Activated T-helper 2 cell treated with anti-CD3 and anti-CD28 coated beads, Interferon-gamma antibody, Interleukin-2, Interleukin-4, amounts not matched to agents 10 μg/mL and 5 μg/mL and 100 μg/mL, durations not matched to agents 14 hours and 24 hours and 36 hours (primary cell): ENCODE measurements at regions not wholly inside any gene's neighbourhood (a gene's known extent, or its start where the extent isn't known, plus 50 kb on each side); places are given as distances from the start of the nearest gene placed in this dataset.

Experiments
- DNase-seq: peaks from one replicate; pipeline ENCODE4 v3.0.0; 2021; ENCODE audit warnings: low spot score
- H3K27ac Mint-ChIP-seq: one replicate; pipeline ENCODE4 v1.8.0; 2021; ENCODE audit warnings: mixed read lengths
- H3K27me3 Mint-ChIP-seq: one replicate; pipeline ENCODE4 v1.8.0; 2021; ENCODE audit warnings: low read depth, mixed read lengths
- H3K36me3 Mint-ChIP-seq: one replicate; pipeline ENCODE4 v1.8.0; 2021; ENCODE audit warnings: low read depth, mixed read lengths
- H3K4me1 Mint-ChIP-seq: one replicate; pipeline ENCODE4 v1.8.0; 2021; ENCODE audit warnings: low read depth, mixed read lengths
- H3K4me3 Mint-ChIP-seq: one replicate; pipeline ENCODE4 v1.8.0; 2021; ENCODE audit warnings: low read depth, mild to moderate bottlenecking, moderate library complexity, mixed read lengths
- H3K9me3 Mint-ChIP-seq: one replicate; pipeline ENCODE4 v1.8.0; 2021; ENCODE audit warnings: mixed read lengths
- intact Hi-C: fragments of 100-400 bp; cut with micrococcal nuclease; formaldehyde crosslinking; loops from one replicate; pipeline ENCODE4 v1.15.1; 2023

DNA sequence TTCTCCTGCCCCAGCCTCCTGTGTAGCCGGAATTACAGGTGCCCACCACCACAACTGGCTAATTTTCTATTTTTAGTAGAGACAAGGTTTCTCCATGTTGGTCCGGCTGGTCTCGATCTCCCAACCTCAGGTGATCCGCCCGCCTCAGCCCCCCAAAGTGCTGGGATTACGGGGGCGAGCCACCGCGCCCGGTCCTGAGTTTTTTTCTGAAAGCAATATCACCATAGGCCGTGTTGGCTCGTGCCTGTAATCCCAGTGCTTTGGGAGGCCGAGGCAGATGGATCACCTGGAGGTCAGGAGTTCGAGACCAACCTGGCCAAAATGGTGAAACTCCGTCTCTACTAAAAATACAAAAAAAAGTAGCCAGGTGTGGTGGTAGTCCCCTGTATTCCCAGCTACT, 136.3 kb upstream of the TECRL start:
- Mint-ChIP-seq H3K36me3 (no peaks in the 10 kb centered on the region), H3K4me1 (no peaks in the 10 kb centered on the region), H3K27me3 (no peaks in the 10 kb centered on the region), H3K4me3 (no peak overlapping the region), H3K9me3 (no peaks in the 10 kb centered on the region), H3K27ac (no peak overlapping the region)
- DNase-seq = no peak
- intact Hi-C loops = no loop called here

DNA sequence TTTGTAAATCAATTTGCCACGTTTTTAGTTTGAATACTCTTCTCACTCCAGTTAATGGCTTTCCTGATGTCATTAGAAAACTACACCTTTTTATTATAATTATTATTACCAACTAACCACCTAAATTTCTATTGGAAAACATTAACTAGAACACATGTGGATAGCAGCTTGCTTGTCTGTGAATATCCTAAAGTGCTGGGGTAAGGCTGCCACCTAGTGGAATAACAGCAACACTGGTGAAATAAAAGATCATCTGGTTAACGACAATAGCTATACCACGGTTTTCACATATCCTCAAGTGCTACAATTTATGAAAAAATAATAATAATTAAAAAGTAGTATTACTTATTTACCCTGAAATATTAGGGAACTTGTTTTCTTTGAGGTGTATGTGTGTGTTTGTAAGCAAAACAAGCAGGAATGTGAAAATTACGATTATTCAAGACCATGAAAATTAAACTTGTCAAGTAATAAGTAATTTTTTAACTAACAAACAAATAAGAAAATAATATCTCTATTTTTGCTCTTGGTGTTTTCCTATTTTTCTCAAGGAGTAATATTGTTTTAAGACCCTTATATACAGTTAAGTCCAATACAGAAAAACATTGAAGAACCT, 130.1 kb upstream of the TECRL start:
- no peak overlapping the region for H3K27ac Mint-ChIP-seq
- no peak for DNase-seq
- no peaks in the 10 kb centered on the region for H3K9me3 Mint-ChIP-seq
- no peak overlapping the region for H3K4me3 Mint-ChIP-seq
- no peaks in the 10 kb centered on the region for H3K27me3 Mint-ChIP-seq
- H3K36me3 Mint-ChIP-seq = no peaks in the 10 kb centered on the region
- H3K4me1 Mint-ChIP-seq = no peaks in the 10 kb centered on the region
- intact Hi-C loops = loop anchor here (1.0 kb wide), 1 partner anchor 381 kb away; no protein-coding TSS in a partner anchor

DNA sequence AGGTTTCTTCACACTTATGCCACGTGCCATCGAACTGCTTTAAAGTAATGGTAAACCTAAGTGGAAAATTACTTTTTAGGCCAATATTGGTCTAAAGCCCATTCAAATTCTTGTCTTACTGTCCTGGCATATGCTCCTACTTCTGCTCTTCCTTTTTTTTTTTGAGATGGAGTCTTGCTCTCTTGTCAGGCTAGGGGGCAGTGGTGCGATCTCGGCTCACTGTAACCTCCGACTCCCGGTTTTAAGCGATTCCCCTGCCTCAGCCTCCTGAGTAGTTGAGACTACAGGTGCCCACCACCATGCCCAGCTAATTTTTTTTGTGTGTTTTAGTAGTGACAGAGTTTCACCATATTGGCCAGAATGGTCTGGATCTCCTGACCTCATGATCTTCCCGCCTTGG, 129.0 kb upstream of the TECRL start:
- Mint-ChIP-seq H3K36me3 (no peaks in the 10 kb centered on the region), H3K4me1 (no peaks in the 10 kb centered on the region), H3K27ac (no peak overlapping the region), H3K4me3 (no peak overlapping the region), H3K27me3 (no peaks in the 10 kb centered on the region), H3K9me3 (no peaks in the 10 kb centered on the region)
- intact Hi-C loops = no loop called here
- DNase-seq = no peak

DNA sequence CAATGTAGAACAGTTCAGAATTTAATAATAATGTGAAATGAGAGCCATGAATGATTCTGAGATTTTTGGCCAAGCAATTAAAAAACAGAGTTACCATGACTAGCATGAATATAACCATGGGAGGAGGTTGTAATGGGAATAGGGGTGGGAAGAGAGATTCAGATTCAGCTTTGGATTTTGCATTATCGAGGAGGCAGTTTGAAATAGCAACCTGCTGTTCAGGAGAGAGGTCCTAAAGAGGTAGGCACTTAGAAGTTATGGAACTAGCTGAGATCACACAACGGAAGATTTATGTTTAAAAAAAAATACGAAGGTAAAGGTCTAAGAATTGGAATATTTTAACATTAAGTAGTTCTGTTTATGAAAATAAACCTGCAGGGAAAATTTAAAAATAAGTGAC, 124.4 kb upstream of the TECRL start:
- DNase-seq = no peak
- no peaks in the 10 kb centered on the region for H3K4me1 Mint-ChIP-seq
- H3K9me3 Mint-ChIP-seq = no peaks in the 10 kb centered on the region
- no peak overlapping the region for H3K4me3 Mint-ChIP-seq
- intact Hi-C loops = no loop called here
- H3K27ac Mint-ChIP-seq = no peak overlapping the region
- no peaks in the 10 kb centered on the region for H3K36me3 Mint-ChIP-seq
- H3K27me3 Mint-ChIP-seq = no peaks in the 10 kb centered on the region

DNA sequence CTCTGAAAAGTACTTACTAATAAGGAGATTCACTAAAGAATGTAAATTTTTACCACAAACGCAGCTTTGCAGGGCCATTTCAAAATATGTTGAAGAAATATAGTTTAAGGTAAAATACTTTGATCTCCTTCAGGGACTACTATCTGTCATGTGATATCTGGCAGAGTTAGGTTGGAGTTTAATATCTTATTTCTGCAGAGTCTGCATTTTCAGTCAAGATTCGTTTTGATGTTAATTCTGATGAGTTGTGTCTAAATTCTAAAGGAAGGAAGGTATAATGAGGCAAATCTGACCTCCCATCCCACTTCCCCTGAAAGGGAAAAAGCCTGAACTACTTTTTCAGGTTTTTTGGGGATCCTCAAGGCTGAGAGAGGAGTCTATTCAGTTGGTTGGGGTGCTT, 123.9 kb upstream of the TECRL start:
- no peaks in the 10 kb centered on the region for H3K36me3 Mint-ChIP-seq
- H3K27ac Mint-ChIP-seq = no peak overlapping the region
- DNase-seq = no peak
- no peaks in the 10 kb centered on the region for H3K4me1 Mint-ChIP-seq
- no peak overlapping the region for H3K4me3 Mint-ChIP-seq
- intact Hi-C loops = no loop called here
- H3K27me3 Mint-ChIP-seq = no peaks in the 10 kb centered on the region
- H3K9me3 Mint-ChIP-seq = no peaks in the 10 kb centered on the region

DNA sequence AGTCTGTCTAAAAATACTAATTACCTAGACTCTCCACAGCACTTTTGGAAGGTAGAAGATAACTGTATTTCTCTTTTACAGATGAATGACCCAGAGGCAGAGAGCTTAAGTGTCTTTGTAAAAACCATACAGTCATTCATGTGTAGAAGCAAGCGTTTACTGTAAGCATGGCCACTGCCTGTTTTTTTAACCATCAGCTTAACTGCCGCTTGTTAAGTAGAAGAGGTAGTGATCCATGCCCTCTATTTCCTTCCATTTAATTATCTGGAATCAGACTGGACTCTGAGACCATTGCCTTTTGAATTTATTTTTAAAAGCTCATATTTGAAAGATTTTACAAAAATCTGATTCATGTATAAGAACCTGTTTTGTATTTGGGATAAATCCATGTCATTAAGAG, 111.2 kb upstream of the TECRL start:
- no peaks in the 10 kb centered on the region for H3K36me3 Mint-ChIP-seq

DNA sequence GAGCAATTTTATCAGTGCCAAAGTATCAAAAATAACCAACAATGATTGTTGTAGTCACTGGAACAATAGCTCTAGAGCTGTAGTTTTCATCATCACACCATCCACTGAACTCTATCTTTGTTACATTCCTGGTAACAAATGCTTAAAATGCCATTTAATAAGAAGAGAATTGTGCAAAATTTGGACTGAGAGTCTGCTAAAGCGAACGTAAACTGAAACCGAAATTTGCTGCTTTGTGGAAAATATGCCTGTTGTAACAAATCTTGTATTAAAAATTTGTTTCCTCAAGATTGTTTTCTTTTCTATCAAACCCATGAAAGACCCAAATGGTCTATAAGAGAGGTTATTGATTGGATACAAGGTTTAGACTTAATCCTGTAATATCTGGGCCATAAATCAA, 109.3 kb upstream of the TECRL start:
- H3K36me3 Mint-ChIP-seq = no peaks in the 10 kb centered on the region
- H3K27ac Mint-ChIP-seq = no peak overlapping the region
- peaks cover 3% of the 10 kb centered on the region for H3K9me3 Mint-ChIP-seq
- DNase-seq = no peak
- no peaks in the 10 kb centered on the region for H3K27me3 Mint-ChIP-seq
- no peak overlapping the region for H3K4me3 Mint-ChIP-seq
- H3K4me1 Mint-ChIP-seq = no peaks in the 10 kb centered on the region
- intact Hi-C loops = no loop called here

More for the DNA sequence above, 111.2 kb upstream of the TECRL start:
- Mint-ChIP-seq H3K9me3 (peaks cover 3% of the 10 kb centered on the region), H3K27me3 (no peaks in the 10 kb centered on the region), H3K4me3 (no peak overlapping the region), H3K4me1 (no peaks in the 10 kb centered on the region), H3K27ac (no peak overlapping the region)
- DNase-seq = no peak
- intact Hi-C loops = no loop called here

DNA sequence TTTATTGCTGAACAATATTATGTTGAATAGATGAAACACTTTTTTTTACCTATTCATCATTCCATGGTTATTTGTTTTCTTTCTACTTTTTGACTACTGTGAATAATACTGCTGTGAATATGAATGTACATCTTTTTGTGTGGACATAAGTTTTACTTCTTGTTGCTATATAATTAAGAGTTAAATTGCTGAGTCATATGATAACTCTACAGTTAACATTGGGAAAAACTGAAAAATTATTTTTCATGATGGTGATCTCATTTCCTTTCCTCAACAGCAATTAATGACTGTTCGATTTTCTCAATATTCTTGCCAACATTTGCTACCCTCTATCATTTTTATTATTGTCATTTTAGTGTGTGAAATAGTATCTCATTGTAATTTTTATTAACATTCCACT, 106.9 kb upstream of the TECRL start:
- H3K36me3 Mint-ChIP-seq = no peaks in the 10 kb centered on the region
- peaks cover 8% of the 10 kb centered on the region for H3K9me3 Mint-ChIP-seq
- no peak overlapping the region for H3K27ac Mint-ChIP-seq
- no peaks in the 10 kb centered on the region for H3K27me3 Mint-ChIP-seq
- intact Hi-C loops = no loop called here
- DNase-seq = no peak
- no peaks in the 10 kb centered on the region for H3K4me1 Mint-ChIP-seq
- no peak overlapping the region for H3K4me3 Mint-ChIP-seq

DNA sequence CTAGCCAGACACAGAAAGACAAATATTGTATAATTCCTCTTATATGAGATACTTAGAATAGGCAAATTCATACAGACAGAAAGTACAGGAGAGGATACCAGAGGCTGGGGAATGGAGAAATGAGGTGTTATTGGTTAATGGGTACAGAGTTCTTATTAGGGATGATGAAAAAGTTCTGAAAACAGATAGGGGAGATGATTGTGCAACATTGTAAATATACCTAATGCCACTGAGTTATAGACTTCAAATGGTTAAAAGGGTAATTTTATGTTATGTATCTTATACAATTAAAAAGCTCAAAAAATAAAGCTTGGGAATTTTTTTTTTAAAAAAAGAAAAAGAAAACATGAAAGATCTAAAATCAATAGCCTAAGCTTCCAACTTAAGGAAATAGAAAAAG, 98.8 kb upstream of the TECRL start:
- Mint-ChIP-seq H3K36me3 (no peaks in the 10 kb centered on the region), H3K4me3 (no peak overlapping the region), H3K27me3 (no peaks in the 10 kb centered on the region), H3K4me1 (no peaks in the 10 kb centered on the region), H3K27ac (no peak overlapping the region), H3K9me3 (peaks cover 15% of the 10 kb centered on the region)
- intact Hi-C loops = no loop called here
- no peak for DNase-seq

DNA sequence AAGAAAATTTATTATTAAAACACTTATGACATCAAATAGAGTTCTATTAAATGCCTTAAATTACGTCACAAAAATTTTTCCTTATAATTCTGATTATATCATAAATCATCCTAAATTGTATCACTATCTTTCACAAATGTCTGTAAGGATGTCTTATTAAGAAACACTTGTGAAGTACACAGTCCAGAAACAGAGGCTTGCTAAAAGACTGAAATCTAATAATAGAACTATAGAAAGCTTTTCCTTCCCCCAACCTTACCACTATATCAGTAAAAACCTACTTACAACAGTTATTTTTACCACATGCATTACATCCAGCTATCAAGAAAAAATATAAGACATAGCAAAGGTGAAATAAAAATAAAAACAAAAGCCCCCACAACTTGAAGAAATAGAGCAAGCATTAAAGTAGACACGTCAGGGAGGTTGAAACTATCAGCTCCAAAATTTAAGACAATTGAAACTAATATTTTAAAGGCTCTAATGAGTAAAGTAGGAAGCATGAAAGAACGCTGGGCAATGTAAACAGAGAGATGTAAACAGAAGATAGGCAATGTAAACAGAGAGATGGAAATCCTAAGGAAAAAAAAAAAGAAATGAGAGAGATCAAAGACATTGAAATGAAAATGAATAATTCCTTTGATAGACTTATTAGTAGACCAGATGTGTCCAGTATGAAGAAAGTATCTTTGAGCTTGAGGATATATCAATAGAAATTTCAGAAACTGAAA, 94.9 kb upstream of the TECRL start:
- no peak for DNase-seq
- H3K36me3 Mint-ChIP-seq = no peaks in the 10 kb centered on the region
- peaks cover 20% of the 10 kb centered on the region for H3K9me3 Mint-ChIP-seq
- H3K27ac Mint-ChIP-seq = no peak overlapping the region
- no peaks in the 10 kb centered on the region for H3K27me3 Mint-ChIP-seq
- no peaks in the 10 kb centered on the region for H3K4me1 Mint-ChIP-seq
- intact Hi-C loops = no loop called here
- no peak overlapping the region for H3K4me3 Mint-ChIP-seq

DNA sequence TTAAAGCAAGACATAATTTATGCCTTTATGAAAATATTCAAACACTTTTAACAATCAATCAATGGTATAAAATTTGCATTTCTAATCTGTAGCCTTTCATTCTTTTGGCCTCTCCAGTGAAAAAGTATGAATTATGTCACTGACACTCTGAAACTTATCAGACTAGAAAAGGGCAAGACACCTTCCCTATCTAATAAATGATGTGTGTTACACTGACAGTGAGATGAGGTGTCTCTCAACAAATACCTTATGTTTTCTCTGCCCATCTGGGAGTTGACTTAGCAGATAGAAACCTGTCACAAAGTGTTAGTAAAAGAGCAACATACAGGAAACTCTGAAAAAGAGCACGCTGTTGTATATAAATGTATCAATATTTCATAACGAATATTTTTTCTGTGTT, 94.2 kb upstream of the TECRL start:
- no peak overlapping the region for H3K4me3 Mint-ChIP-seq
- H3K27ac Mint-ChIP-seq = no peak overlapping the region
- H3K4me1 Mint-ChIP-seq = no peaks in the 10 kb centered on the region
- no peaks in the 10 kb centered on the region for H3K27me3 Mint-ChIP-seq
- no peaks in the 10 kb centered on the region for H3K36me3 Mint-ChIP-seq
- intact Hi-C loops = no loop called here
- DNase-seq = no peak
- H3K9me3 Mint-ChIP-seq = peaks cover 20% of the 10 kb centered on the region

DNA sequence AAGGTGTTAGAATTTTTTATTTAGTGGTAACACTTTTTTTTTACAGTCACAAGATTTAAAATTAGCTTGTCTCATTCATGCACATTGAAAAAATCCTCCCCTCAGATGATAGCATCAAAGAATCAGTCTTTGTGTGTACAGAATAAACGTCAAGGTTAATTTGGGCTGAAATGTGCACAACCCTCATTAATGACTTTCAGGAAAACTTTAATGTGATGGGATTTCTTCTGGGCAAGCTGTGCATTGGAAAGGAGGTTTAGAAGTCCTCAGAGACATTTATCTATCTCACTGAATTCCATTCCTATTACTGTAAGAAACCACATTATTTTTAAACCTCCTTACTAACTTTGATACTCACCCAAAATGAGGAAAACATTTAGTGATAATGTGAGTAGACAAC, 88.2 kb upstream of the TECRL start:
- DNase-seq = no peak
- Mint-ChIP-seq H3K9me3 (peaks cover 17% of the 10 kb centered on the region), H3K36me3 (no peaks in the 10 kb centered on the region), H3K27ac (no peak overlapping the region), H3K4me3 (no peak overlapping the region), H3K27me3 (no peaks in the 10 kb centered on the region), H3K4me1 (no peaks in the 10 kb centered on the region)
- intact Hi-C loops = no loop called here

DNA sequence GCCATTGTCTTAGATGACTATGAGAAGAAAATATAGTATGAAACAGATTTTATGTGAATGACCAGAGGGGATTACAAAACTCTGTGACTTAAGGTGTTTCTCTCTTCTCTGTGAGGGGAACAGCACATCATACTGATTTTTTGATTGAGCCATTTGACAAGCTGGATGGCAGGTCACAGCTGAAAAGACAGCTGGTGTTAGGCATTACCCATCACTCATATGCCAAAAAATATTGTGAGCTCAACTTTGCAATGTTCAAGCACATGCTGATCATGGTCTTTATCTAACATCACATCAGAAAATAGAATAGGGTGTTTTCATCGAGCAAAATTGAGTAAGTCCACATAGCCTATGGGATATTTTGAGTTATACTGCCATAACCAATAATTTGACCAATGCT, 86.7 kb upstream of the TECRL start:
- no peaks in the 10 kb centered on the region for H3K36me3 Mint-ChIP-seq

More for the DNA sequence above, 86.7 kb upstream of the TECRL start:
- Mint-ChIP-seq H3K9me3 (peaks cover 19% of the 10 kb centered on the region), H3K4me1 (no peaks in the 10 kb centered on the region), H3K27ac (no peak overlapping the region), H3K27me3 (no peaks in the 10 kb centered on the region), H3K4me3 (no peak overlapping the region)
- no peak for DNase-seq
- intact Hi-C loops = no loop called here
